ENCODE measurements at regions not wholly inside any gene's neighbourhood (a gene's known extent, or its start where the extent isn't known, plus 50 kb on each side); places are given as distances from the start of the nearest gene placed in this dataset.

GRCh38 chr14:46048127-46048526 lies 603.5 kb downstream of the RPL10L start:
- TF ChIP-seq SNAI2 (CRISPR knock-in tag; IDR thresholded peaks at IDR 0.05) (no peak), TSHZ2 (CRISPR knock-in tag; IDR thresholded peaks at IDR 0.05) (no peak)
